Activated CD8-positive, alpha-beta memory T cell treated with anti-CD3 and anti-CD28 coated beads, Interleukin-2, amount 50 U/mL, for 4 hours (primary cell): ENCODE measurements at regions not wholly inside any gene's neighbourhood (a gene's known extent, or its start where the extent isn't known, plus 50 kb on each side); places are given as distances from the start of the nearest gene placed in this dataset.

ENCODE experiments used
- DNase-seq: peaks from one replicate; pipeline ENCODE4 v3.0.0-alpha.2; 2020

DNA sequence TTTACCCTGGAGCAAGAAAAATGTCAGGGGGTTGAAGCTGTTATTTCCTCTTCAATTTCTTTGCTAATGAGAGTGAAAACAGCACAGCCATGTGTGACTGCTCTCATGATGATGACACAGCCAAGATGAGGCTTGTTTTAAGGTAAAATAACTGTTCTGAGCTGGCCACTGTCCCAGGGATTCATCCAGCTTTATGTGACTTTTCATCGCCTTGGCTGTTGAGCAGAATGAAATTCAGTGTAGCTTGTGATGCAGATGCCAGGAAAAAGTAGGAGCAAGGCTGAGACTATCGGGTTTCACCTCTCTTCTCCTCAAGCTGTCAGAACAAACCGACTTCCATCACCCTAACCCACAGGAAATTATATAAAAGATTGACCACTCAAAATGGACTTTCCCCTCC is 361.8 kb upstream of the CDH5 start:
- DNase-seq, result no peak

DNA sequence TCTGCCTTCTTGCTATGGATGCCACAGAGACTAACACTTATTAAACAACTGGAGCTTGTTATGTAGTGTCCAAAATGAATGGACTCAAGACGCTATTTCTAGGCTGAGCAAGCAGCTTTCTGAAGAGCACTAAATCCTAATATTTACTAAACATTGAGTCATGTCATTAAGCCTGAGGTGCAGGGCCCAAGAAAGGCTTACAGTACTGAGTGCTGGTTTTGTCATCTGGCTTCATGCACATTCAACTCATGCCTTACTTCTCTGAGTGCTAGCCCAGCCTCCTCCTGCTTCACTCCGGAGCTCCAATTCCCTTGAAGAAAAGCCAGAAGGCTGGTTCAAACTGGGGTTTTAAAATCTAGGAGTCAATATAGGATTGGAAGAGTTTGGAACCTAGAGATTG is 363.3 kb upstream of the CDH5 start:
- DNase-seq, result no peak

DNA sequence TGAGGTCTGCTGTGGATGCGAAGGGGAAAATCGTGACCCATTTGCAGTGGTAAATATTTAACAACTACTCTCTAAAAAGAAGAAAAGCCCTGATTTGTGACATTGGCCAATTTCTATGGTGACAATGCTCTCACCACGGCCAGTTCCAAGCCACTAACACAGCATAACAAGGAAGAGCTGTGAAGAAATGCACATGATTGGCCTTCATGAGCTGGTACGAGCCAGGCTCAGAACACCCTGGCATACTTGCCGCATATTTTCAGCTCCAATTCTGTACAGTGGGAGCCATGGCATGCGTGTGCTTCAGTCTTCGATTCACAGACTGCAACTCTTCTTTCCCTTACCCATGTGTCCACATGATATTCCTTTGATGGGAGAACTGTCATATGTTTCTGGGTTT is 363.9 kb upstream of the CDH5 start:
- no peak for DNase-seq

DNA sequence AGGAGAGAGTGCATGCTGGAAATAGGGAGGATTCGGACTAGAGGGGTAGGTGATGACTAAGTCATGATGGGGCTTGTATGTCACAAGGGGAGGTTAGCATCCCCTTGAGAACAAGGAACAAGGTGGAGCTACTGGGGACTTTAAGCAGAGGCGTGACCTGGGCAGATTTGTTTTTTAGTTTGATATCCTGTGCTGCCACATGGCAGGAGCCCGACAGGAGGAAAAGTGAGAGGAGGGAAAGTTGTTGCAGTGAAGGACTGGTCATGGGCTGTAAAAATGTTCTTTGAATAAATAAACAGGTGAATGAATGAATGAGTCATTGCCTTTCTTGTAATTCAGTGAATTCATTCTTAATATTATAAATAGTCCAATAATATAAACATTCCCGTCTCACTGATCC is 365.1 kb upstream of the CDH5 start:
- DNase-seq, result no peak

DNA sequence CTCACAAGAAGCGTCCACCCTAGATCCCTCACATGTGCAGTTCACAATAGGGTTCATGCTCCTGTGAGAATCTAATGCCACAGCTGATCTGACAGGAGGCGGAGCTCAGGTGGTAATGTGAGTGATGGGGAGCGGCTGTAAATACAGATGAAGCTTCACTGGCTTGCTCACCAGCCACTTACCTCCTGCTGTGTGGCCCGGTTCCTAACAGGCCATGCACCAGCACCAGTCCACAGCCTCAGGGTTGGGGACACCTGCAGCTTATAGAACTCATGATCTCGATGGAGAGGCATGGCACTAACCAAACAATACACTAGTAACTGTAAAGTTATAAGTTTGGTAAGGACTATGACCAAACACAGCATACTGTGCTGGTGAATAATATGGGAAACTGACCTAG is 368.0 kb upstream of the CDH5 start:
- no peak for DNase-seq

DNA sequence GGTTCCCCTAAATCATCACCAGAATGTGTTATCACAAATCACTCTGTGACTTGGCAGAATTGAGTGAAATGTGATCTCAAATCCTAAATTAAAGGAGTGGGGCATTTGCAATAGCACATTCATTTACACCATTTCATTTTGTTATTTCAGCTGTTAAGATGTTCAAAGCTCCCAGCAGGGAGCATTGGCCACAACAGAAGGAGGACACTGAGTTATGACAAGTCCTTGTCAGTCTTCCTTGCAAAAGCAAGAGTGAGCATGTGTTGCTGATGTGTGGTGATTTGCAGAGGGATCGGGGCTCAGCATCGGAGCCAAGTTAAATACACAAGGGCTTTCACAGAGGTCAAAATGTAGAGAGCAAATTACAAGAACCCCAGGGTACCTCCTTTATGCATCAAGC is 372.2 kb upstream of the CDH5 start:
- DNase-seq, result no peak

DNA sequence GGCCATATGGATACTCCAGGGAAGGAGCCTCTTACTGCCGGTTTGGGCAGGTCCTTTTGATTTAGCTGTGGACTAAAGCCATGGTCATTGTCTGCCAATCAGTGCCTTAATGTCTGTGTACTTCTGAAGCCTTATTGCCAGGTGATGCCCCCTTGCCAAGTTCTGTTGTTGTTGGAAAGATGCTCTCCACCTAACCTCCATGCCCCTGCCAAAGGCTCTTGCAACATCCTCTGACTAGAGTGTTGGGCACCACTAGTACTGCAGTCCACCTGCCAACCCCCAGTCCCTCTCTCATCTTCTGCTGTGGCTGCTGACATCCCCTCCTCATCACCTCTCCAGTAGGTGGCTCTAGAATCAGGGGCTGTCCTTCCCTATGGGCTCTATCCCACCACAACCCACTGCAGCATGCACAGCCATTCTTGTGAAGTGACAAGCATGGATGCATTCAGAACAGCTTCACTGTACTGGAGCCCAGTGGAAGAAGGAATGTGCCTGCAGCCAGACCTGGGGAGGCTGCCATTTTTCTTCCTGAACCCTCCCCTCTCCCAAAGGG is 375.3 kb upstream of the CDH5 start:
- no peak for DNase-seq

DNA sequence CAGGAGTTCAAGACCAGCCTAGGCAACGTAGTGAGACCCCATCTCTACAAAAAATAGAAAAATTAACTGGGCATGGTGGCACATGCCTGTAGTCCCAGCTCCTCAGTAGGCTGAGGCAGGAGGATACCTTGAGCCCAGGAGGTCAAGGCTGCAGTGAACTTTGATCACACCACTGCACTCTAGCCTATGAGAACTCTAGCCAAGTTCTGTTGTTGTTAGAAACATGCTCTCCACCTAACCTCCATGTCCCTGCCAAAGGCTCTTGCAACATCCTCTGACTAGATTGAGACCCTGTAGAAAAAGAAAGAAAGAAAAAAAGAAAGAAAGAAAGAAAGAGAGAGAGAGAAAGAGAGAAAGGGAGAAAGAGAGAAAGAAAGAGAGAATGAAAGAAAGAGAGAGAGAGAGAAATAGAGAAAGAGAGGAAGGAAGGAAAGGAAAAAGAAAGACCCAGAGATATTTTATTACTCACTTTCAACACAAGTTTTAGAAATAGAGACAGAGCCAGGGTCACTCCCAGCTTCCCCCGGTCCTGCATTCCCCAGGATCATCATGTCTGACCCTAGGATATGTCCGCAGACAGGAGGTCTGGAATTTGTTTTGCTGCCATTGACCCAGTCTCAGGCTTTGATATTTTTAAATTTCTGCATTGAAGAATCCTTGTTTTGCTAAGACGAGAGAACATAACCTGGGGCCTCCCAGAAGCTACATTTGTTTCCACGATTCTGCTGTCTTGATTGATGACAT is 376.5 kb upstream of the CDH5 start:
- DNase-seq, result no peak

DNA sequence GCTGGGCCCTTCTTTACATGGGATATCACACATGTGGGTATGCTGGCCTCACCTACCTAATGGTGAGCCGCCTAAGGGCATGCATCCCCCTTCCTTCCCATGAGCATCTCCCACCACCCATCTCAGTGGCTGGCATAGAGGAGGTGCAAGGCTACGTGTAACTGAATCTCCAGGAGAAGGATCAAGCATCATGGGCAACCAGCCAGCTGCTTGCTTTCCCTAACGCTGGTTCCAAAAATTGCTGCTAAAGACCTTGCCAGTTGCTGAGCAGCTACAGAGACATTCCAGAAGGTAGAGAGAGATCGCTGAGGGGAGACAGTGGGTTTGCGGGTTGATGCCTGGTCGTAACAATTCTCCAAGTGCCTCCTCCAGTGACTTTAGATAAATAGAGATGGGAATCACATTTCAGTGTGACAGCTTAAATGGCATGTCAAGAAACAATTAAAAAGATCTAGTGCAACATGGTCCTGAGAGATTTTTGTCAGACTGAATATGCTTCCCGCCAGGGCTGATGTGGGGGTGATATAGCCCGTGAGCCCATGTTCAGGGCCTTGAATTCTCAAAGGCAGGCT is 378.4 kb upstream of the CDH5 start:
- DNase-seq, result no peak

DNA sequence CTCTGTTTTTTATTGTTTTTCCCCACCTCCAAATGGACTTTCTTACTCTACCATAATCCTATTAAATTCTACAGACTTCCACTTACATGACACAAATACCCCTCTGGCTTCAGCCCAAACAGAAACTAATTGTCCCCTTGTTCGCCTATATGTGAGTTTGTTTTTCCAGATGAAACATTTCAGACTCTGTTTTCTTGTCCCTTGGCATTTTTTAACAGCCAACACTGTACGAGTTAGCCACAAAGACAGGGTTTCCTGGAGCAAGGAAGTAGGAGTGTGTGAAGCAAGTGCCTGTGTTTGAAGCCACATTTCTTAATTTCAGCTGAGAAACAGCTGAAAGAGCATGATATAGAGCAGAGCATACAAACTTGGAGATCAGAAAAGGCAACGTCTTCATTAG is 382.2 kb upstream of the CDH5 start:
- no peak for DNase-seq

DNA sequence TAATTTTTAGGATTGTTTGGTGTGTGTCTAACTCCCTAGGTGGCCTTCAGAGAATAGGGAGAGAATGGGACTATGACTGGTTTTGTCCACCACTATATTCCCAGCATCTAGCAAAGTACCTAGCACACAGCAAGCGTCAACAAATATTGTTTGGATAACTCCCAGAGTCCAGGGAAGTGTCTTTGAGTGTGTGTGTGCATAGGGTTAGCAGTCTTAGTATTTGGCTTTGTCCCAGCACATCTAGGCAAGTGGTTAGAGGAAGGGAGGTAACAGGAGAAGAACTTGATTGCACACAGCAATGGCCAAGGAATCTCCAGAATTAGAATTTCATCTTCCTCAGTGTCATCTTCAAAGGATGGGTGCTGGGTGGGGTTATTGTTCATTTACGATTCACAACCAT is 385.4 kb upstream of the CDH5 start:
- no peak for DNase-seq

DNA sequence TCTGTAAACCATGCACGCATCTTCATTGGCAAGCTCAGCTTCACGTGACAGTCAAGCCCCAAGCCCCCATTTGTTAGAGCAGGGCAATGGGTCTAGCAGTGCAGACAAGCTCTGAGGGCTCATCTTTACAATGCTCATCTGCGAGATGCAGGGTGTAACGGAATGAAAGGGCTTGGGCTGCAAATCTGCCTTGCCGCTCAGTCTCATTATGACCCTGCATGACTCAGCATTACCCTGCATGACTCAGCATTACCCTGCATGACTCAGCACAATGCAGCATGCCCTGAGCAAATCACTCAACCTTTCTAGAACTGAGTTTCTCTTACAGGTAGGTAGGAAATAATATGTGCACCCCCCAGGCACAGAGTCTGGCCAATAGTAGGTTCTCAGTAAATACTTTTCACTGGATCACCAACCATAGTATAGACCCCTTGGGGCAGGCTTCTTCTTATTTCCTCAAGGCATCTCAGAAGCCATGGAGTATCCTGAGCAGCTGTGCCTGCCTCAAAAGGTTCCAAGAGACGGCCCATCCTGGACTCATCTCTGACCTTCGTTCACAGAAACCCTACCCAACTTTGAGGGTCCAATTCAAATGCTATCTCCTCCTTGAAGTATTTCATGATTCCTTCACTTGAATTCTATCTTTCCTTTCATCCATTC is 391.3 kb upstream of the CDH5 start:
- DNase-seq, result no peak

DNA sequence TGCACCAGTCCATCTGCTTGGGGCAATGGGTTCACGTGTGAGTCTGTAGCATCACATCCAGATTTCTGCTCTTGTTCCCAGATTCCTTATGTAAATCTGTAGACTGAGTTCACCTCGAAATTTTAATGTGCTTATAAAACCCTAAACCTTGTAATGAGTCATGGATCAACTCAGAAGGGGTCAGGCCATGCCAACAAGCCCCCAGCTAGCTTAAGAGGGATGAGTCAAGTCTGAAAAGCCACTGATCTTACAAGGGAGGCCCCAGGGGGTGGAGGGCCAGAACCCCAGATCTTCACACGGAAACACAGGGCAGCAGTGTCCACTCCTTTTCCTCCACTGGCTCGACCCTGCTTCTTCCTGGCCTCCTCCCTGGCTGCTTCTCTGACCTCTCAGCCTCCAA is 399.1 kb upstream of the CDH5 start:
- no peak for DNase-seq

DNA sequence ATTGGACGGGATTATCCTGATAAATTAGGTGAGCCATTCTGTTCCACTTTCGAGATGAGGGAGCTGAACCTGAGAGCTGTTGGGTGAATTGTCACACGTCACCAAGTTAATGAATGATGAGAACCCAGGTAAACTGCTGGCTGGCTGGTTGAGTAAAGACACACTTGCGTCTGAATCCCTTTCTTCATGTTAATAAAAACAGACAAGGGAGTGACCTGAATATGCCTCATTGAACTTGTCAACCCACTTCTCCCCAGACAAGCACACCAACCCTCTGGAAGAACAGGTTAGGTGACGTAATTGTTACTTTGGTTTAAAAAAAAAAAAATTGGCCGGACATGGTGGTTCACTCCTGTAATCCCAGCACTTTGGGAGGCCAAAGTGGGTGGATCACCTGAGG is 400.9 kb upstream of the CDH5 start:
- no peak for DNase-seq

DNA sequence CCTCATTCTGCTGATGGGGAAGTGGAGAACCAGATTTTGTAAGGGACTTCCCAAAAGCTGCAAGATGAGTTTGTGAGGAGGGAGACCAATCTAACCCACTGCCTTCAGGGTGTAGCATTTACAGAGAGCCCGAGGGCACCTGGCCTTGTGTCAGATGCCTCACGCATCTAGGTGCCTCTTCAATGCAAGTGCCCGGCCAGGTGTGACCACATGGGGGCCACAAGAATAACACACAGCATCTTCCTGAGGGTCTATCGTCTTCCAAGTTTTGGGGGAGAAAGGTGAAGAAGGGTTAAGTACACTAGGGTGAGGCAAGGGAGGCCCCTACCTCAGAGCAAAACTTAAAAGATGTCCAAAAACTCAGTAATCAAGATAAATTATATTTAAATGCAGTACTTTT is 401.7 kb upstream of the CDH5 start:
- no peak for DNase-seq

DNA sequence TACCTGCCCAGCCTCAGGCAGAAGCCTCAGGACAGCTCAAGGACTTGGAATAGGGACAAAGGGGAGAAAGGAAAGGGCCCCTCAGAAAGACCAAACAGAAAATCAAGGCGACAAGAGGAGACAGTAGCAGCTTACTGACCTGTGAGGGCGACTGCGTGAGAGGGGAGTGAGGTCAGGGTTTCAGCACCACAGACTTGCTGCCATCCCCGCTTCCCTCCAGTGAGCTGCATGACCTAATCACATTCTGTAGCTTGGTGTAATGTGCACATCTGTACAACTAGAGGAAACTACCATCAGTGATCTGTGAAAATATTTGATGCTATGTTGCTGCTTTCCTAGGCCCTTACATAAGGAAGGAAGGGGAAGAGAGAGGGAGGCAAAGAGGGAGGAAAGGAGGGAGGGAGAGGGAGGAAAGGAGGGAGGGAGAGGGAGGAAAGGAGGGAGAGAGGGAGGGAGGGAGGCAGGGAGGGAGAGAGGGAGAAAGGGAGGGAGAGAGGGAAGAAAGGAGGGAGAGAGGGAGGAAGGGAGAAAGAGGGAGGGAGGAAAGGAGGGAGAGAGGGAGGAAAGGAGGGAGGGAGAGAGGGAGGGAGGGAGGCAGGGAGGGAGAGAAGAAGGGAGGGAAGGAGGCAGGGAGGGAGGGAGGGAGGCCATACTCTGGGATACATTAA is 404.9 kb upstream of the CDH5 start:
- no peak for DNase-seq

DNA sequence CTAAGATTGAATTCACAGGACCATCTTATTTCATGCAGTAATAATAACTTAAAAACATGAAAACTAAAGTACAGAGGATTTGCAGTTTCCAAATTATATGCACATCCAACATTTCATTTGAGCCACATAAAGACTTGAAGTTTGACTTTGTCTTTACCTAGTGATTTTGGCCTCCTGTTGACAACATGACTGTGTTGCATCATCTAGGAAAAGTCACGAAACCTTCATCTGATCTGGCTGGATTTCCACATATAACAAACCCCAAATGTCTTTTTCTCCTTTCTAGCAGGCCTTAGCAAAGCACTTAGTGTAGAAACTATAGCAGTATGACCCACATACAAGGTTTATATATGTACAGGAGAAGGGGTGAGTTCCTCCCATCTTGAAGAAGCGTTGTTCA is 406.5 kb upstream of the CDH5 start:
- DNase-seq, result no peak

DNA sequence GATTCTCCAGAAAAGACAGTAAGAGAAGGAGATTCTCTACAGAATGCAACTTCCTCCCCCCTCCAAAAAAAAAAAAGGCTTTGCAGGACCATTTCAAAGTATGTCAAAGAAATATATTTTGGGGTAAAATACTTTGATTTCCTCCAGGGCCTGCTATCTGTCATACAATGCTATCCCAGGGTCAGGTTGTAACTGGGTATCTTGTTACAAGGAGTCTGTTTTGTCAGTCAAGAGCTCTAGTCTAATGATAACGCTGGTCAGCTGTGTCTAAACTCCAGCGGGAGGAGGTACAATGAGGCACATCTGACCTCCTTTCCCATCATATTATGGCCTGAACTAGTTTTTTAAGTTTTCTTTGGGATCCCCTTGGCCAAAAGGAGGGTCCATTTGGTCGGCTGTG is 408.4 kb upstream of the CDH5 start:
- DNase-seq, result no peak

DNA sequence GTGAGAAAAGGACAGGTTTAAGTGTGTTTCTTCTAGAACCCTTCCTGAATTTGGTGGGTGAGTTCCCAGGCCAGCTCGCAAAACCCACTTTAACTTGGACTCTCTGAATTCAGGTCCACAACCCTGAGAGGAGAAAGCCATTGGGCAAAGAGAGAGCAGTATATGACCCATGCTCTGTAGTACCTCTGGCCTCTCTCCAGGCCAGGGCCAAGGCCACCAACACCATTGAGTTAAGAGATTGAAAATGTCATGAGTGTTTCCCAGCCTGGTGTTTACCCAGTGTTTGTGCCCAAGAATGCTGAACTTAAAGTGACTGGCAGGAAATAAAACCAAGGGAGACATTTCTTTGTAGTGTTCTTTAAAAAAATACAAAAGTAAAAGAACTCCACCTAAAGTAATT is 410.4 kb upstream of the CDH5 start:
- no peak for DNase-seq

DNA sequence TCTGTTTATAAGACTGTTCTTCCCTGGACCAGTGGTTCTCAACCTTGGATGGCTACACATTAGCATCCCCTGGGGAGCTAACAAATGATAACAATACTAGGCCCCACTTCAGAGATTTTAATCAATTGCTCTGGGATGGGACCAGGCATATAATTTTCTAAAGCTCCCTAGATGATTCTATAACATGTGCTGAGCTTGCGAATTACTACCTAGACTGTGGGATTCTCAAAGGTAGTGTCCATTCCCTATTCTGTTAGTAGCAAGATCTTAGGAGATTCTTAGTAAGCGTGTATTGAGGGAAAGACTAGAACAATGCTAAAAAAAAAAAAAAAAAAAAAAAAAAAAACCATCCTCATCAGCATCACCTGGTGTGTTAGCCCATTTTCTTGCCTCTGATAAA is 412.0 kb upstream of the CDH5 start:
- DNase-seq, result no peak

DNA sequence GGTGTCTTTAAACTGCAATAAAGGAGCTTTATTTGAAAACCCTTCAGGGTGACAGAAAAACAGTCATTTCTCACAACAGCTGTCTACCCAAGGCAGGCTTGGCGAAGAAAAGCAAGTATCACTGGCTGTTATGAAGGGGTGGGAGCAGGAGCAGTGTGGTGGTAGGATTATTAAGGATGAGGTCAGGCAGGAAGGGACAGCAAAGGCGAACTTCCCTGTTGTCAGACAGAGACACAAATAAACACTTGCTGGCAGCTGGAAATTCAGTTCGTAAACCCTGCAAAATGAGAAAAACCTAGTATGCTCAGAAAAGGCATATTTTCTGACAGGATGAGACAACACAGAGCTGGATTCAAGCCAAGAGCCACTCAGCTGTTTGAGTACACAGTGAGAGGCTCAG is 416.3 kb upstream of the CDH5 start:
- no peak for DNase-seq

DNA sequence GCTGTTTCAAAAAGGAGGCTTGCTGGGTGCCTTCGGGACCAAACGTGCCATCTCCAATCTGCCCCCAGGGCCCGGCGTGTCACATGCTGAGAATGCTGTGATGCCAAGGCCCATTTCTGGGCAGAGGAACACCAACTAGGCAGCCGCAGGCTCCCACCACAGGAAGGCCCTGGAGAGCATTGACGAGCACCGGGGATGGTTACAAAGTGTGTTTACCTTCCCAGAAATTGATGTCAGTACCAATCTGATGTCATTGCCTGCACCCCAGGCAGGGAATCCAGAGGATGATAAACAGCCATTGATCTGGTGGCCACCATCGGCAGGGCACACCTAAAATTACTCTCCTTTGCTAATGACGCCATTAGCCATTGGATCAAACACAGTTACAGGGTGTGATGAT is 418.1 kb upstream of the CDH5 start:
- no peak for DNase-seq

DNA sequence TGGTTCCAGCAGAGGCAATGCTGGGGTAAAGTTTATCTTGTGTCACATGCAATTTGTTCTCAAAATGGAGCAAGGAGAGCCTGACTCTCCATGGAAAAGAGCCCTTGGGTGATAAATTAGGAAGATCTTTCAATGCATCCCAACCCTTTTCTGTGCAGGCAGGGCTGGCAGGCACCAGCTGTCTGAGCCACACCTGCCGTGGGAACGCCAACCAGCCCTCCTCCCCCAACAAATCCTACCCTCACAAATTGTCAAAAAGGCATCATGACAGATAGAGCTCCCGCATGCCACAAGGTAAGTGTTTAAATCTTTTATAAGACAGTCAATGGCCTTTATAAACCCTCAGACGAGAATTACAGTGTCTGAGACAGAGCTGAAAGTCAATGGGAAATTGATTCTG is 418.5 kb upstream of the CDH5 start:
- DNase-seq, result no peak

DNA sequence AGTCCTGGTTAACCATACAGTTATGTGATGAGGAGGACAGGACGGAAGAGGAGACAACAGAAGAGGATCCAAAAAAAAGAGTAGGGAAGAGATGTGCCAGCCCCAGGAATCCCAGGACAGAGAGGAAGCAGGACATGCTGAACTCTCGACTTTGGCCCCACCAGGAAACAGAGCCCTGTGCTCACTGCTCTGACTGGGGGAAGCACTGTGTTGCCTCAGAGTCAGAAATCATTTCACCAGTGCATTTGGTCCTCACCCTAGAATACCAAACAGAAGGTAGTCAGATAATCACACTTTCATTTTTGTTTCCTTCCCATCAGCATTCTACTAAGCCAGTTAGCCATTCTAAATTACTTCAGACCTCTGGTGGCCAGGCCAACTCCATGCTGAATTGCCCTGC is 421.0 kb upstream of the CDH5 start:
- no peak for DNase-seq
